HG03159 (cell line): ENCODE measurements at regions not wholly inside any gene's neighbourhood (a gene's known extent, or its start where the extent isn't known, plus 50 kb on each side); places are given as distances from the start of the nearest gene placed in this dataset.
"Not testable (repeated sequence)": the region's sequence is repeated elsewhere in the genome, so short reads cannot be mapped to it uniquely, and the experiment has no call there.

ENCODE experiments used
- ATAC-seq: cut with Tn5 transposase; IDR thresholded peaks from one replicate; pipeline ENCODE4 v1.9.1; 2021; ENCODE audit warnings: mild to moderate bottlenecking, moderate library complexity; ENCODE audit not compliant: unreplicated experiment

- ATAC-seq = no peak
These were observed 525.9 kb downstream of the KCNA4 start for GRCh38 chr11:29490938-29491337.

GRCh38 chr11:29486301-29486700 lies 530.5 kb downstream of the KCNA4 start:
- no peak for ATAC-seq

GRCh38 chr11:29485641-29486040 lies 531.2 kb downstream of the KCNA4 start:
- no peak for ATAC-seq

- no peak for ATAC-seq
These were observed 532.3 kb downstream of the KCNA4 start for GRCh38 chr11:29484548-29484947.

- ATAC-seq = no peak
These were observed 533.0 kb downstream of the KCNA4 start for GRCh38 chr11:29483831-29484230.

GRCh38 chr11:29482510-29482909 lies 534.3 kb downstream of the KCNA4 start:
- ATAC-seq = no peak

- no peak for ATAC-seq
These were observed 535.1 kb downstream of the KCNA4 start for GRCh38 chr11:29481738-29482137.

GRCh38 chr11:29480981-29481380 lies 535.8 kb downstream of the KCNA4 start:
- no peak for ATAC-seq

GRCh38 chr11:29458252-29458651 lies 558.6 kb downstream of the KCNA4 start:
- ATAC-seq = no peak

GRCh38 chr11:29452146-29452545 lies 564.7 kb downstream of the KCNA4 start:
- ATAC-seq = no peak

- ATAC-seq = no peak
These were observed 567.4 kb downstream of the KCNA4 start for GRCh38 chr11:29449281-29450074.

GRCh38 chr11:29448246-29448877 lies 568.5 kb downstream of the KCNA4 start:
- no peak for ATAC-seq

GRCh38 chr11:29447821-29448220 lies 569.0 kb downstream of the KCNA4 start:
- no peak for ATAC-seq

- ATAC-seq = no peak
These were observed 570.7 kb downstream of the KCNA4 start for GRCh38 chr11:29446132-29446531.

- ATAC-seq = not testable (repeated sequence)
These were observed 571.6 kb downstream of the KCNA4 start for GRCh38 chr11:29445191-29445590.

GRCh38 chr11:29438815-29439214 lies 578.0 kb downstream of the KCNA4 start:
- no peak for ATAC-seq

- no peak for ATAC-seq
These were observed 581.4 kb downstream of the KCNA4 start for GRCh38 chr11:29435421-29435820.

- ATAC-seq = no peak
These were observed 584.0 kb downstream of the KCNA4 start for GRCh38 chr11:29432719-29433325.

- no peak for ATAC-seq
These were observed 611.5 kb downstream of the KCNA4 start for GRCh38 chr11:29405305-29405704.

GRCh38 chr11:29395555-29396072 lies 621.2 kb downstream of the KCNA4 start:
- ATAC-seq = no peak

- no peak for ATAC-seq
These were observed 627.0 kb downstream of the KCNA4 start for GRCh38 chr11:29389793-29390192.

GRCh38 chr11:29373725-29374124 lies 643.1 kb downstream of the KCNA4 start:
- ATAC-seq = no peak
